IMR-90 (cell line): ENCODE measurements at regions not wholly inside any gene's neighbourhood (a gene's known extent, or its start where the extent isn't known, plus 50 kb on each side); places are given as distances from the start of the nearest gene placed in this dataset.

Experiments
- ATAC-seq: fragments of 200-7000 bp; cut with Tn5 transposase; 2 replicates; pipeline ENCODE4 v1.9.1; 2020; ENCODE audit warnings: low read depth, mild to moderate bottlenecking, moderate library complexity
- BruUV-seq: library from RNA; stranded (reverse); fragments of 400-500 nt; replicated peaks from 2 replicates; lab custom pipeline; 2021; lab: Mats Ljungman, UMichigan
- CTCF ChIA-PET: fragments of 300-600 bp; formaldehyde crosslinking; extraction: SDS; loops from one replicate; lab custom pipeline; 2021; ENCODE audit warnings: antibody characterized with exemption; lab: Yijun Ruan, JAX
- POLR2A ChIA-PET: fragments of 300-600 bp; sonication (Branson Sonifier 250); formaldehyde crosslinking; loops from one replicate; lab custom pipeline; 2022; ENCODE audit warnings: antibody characterized with exemption; ENCODE audit not compliant: unreplicated experiment; lab: Charles Lee
- DNase-seq: peaks from one replicate; pipeline ENCODE4 v3.0.0; 2013
- H2AFZ ChIP-seq: replicated peaks from 2 replicates; pipeline ENCODE3; 2013; ENCODE audit warnings: low read length, mild to moderate bottlenecking; ENCODE audit not compliant: poor library complexity
- H2AK5ac ChIP-seq: 2 replicates; pipeline ENCODE4 v1.6.1; 2013; ENCODE audit warnings: low read depth, low read length, inconsistent platforms
- H2AK9ac ChIP-seq: replicated peaks from 2 replicates; pipeline ENCODE3; 2013; ENCODE audit warnings: mild to moderate bottlenecking, low read depth, low read length, moderate library complexity; ENCODE audit not compliant: poor library complexity
- H2BK120ac ChIP-seq: 2 replicates; pipeline ENCODE4 v1.6.1; 2013; ENCODE audit warnings: low read depth, low read length, inconsistent platforms
- H2BK15ac ChIP-seq: 3 replicates; pipeline ENCODE4 v1.6.1; 2013; ENCODE audit warnings: low read depth, low read length, inconsistent platforms
- H2BK20ac ChIP-seq: 2 replicates; pipeline ENCODE4 v1.6.1; 2013; ENCODE audit warnings: low read depth, mild to moderate bottlenecking, inconsistent platforms, low read length, moderate library complexity
- H2BK5ac ChIP-seq: 2 replicates; pipeline ENCODE4 v1.6.1; 2013; ENCODE audit warnings: mild to moderate bottlenecking, low read depth, low read length, inconsistent platforms; ENCODE audit not compliant: poor library complexity, severe bottlenecking
- H3K14ac ChIP-seq: replicated peaks from 2 replicates; pipeline ENCODE4 v1.6.1; 2013; ENCODE audit warnings: low read depth, low read length, inconsistent platforms
- H3K18ac ChIP-seq: 2 replicates; pipeline ENCODE4 v1.6.1; 2013; ENCODE audit warnings: low read depth, low read length, control low read depth
- H3K23ac ChIP-seq: 2 replicates; pipeline ENCODE4 v1.6.1; 2013; ENCODE audit warnings: low read depth, low read length, inconsistent platforms
- H3K27ac ChIP-seq: 2 replicates; pipeline ENCODE4 v1.5.1; 2013; ENCODE audit warnings: mild to moderate bottlenecking, control low read depth, low read length; ENCODE audit not compliant: insufficient read depth
- H3K27me3 ChIP-seq: 2 replicates; pipeline ENCODE4 v1.6.1; 2013; ENCODE audit warnings: low read length; ENCODE audit not compliant: control insufficient read depth, insufficient read depth
- H3K36me3 ChIP-seq: 2 replicates; pipeline ENCODE4 v1.6.1; 2013; ENCODE audit warnings: low read length, mixed read lengths; ENCODE audit not compliant: control insufficient read depth, insufficient read depth
- H3K4ac ChIP-seq: 2 replicates; pipeline ENCODE4 v1.6.1; 2013; ENCODE audit warnings: low read depth, low read length, inconsistent platforms
- H3K4me1 ChIP-seq: 2 replicates; pipeline ENCODE4 v1.6.1; 2013; ENCODE audit warnings: low read length, mixed read lengths; ENCODE audit not compliant: control insufficient read depth, insufficient read depth
- H3K4me2 ChIP-seq: 2 replicates; pipeline ENCODE4 v1.6.1; 2013; ENCODE audit warnings: low read depth, mild to moderate bottlenecking, control low read depth, low read length, moderate library complexity
- H3K4me3 ChIP-seq: 2 replicates; pipeline ENCODE4 v1.5.1; 2013; ENCODE audit warnings: low read depth, mild to moderate bottlenecking, control low read depth, low read length, moderate library complexity; ENCODE audit not compliant: insufficient read depth
- H3K56ac ChIP-seq: 2 replicates; pipeline ENCODE4 v1.6.1; 2013; ENCODE audit warnings: low read length, inconsistent platforms; ENCODE audit not compliant: insufficient read depth; ENCODE audit errors: extremely low read depth
- H3K79me1 ChIP-seq, 2 experiments: 2 replicates each; pipeline ENCODE4 v1.6.1; 2013; ENCODE audit warnings: low read length in 2 of 2, inconsistent platforms in 1 of 2, low read depth in 1 of 2
- H3K9ac ChIP-seq: 2 replicates; pipeline ENCODE4 v1.6.1; 2013; ENCODE audit warnings: low read depth, low read length, control low read depth
- H3K9me1 ChIP-seq: 2 replicates; pipeline ENCODE4 v1.6.1; 2013; ENCODE audit warnings: low read length, inconsistent platforms; ENCODE audit not compliant: insufficient read depth
- H3K9me3 ChIP-seq: 2 replicates; pipeline ENCODE4 v1.6.1; 2013; ENCODE audit warnings: low read length; ENCODE audit not compliant: control insufficient read depth, insufficient read depth
- H4K20me1 ChIP-seq: 2 replicates; pipeline ENCODE4 v1.6.1; 2013; ENCODE audit warnings: low read length, inconsistent platforms; ENCODE audit not compliant: insufficient read depth
- H4K5ac ChIP-seq: 2 replicates; pipeline ENCODE4 v1.6.1; 2013; ENCODE audit warnings: mild to moderate bottlenecking, low read depth, low read length, control low read depth
- H4K8ac ChIP-seq, 2 experiments: 2 replicates each; pipeline ENCODE4 v1.6.1; 2013; ENCODE audit warnings: low read depth in 2 of 2, low read length in 2 of 2, control low read depth in 1 of 2, inconsistent platforms in 1 of 2
- H4K91ac ChIP-seq: 2 replicates; pipeline ENCODE4 v1.6.1; 2013; ENCODE audit warnings: low read depth, low read length, inconsistent platforms; ENCODE audit not compliant: insufficient read depth
- FOS ChIP-seq: fragments of 150-350 bp; IDR thresholded peaks from 2 replicates; pipeline ENCODE4 v1.6.1; 2016; ENCODE audit warnings: low read depth, low read length
- NFE2L2 ChIP-seq: fragments of 150-350 bp; IDR thresholded peaks from 2 replicates; pipeline ENCODE4 v1.6.1; 2016; ENCODE audit warnings: low read depth, mild to moderate bottlenecking, low read length
- WGBS, 2 experiments: methylation state at CpG; one replicate each; pipeline versions ENCODE4 v1.1.5 to v1.1.7; 2013; ENCODE audit warnings: missing lambda C conversion rate in 2 of 2; ENCODE audit not compliant: insufficient read length in 1 of 2; ENCODE audit errors: extremely low coverage in 2 of 2; 5-methylcytosine and 5-hydroxymethylcytosine counted together
- dilution Hi-C: fragments of 300-500 bp; cut with HindIII; formaldehyde crosslinking; loops from one replicate; pipeline ENCODE4 v1.14.3; 2018; ENCODE audit warnings: low sequenced_read_pairs; ENCODE audit not compliant: unreplicated experiment
- in situ Hi-C: fragments of 300-500 bp; cut with MboI; formaldehyde crosslinking; loops from 3 replicates; pipeline ENCODE4 v1.14.3; 2019; ENCODE audit warnings: low sequenced_read_pairs, inconsistent platforms, mixed read lengths
- intact Hi-C: fragments of 100-400 bp; cut with micrococcal nuclease; formaldehyde crosslinking; loops from 2 replicates; pipeline ENCODE4 v1.10.0; 2022

DNA sequence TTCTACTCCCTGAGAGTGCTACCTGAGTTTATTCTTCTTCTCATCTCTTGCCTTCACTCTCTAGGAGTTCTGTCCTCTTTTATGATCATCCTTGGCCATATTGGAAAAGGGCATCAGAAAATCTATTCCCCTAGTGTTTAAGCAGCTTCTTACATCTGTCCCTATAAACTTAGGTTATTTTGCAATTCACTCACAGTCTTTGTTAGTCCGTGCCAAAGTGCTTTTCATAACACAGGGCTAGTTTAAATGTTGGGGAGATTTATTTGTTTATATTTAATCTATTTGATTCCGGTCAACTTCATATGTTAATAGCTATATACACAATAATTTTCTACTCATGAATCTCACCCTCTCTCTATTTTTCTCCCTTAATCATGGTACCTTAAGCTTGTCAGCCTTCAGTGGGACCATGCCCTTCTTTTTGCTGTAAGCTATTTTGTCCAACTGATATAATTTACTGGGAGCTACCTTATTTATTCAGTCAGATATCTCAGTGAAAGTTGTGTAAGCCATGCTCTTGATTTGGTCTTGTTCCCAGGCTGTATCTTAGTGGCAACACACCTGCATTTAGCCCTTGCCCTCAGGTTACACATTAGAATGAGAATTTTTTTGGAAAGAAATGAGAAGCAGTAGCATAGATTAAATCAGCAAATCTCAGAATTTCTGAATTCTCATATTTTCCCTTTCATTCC lies 106.3 kb upstream of the SMYD2 start:
- no peaks in the 10 kb centered on the region for H3K79me1 ChIP-seq
- no peak overlapping the region for H3K4me2 ChIP-seq
- no peak overlapping the region for H4K91ac ChIP-seq
- H3K4me1 ChIP-seq, result no peaks in the 10 kb centered on the region
- no CpG with 5 or more reads among the region's 2 CpGs for WGBS, 2 experiments
- no peak overlapping the region for H3K4ac ChIP-seq
- H2AK9ac ChIP-seq, result no peak overlapping the region
- intact Hi-C loops (no loop called here), dilution Hi-C loops (no loop called here), in situ Hi-C loops (no loop called here)
- H3K9me1 ChIP-seq, result no peaks in the 10 kb centered on the region
- H3K23ac ChIP-seq, result no peak overlapping the region
- no peak overlapping the region for H2AK5ac ChIP-seq
- no peaks in the 10 kb centered on the region for H3K36me3 ChIP-seq
- H3K18ac ChIP-seq, result no peak overlapping the region
- H3K56ac ChIP-seq, result no peak overlapping the region
- BruUV-seq, result no TSS peak
- no peak overlapping the region for H4K8ac ChIP-seq
- H4K5ac ChIP-seq, result no peak overlapping the region
- H2BK15ac ChIP-seq, result no peak overlapping the region
- H3K27ac ChIP-seq, result no peak overlapping the region
- POLR2A ChIA-PET, result no interaction called here
- H3K4me3 ChIP-seq, result no peak overlapping the region
- no peak overlapping the region for H2BK20ac ChIP-seq
- no peak overlapping the region for H3K14ac ChIP-seq
- no peak for DNase-seq
- peaks cover 2% of the 10 kb centered on the region; the same call in 1 of the 2 replicates for H3K27me3 ChIP-seq
- CTCF ChIA-PET, result no interaction called here
- no peak for ATAC-seq
- H3K9ac ChIP-seq, result no peak overlapping the region
- no peaks in the 10 kb centered on the region for H4K20me1 ChIP-seq
- no peak for TF ChIP-seq NFE2L2
- TF ChIP-seq FOS, result no peak
- no peaks in the 10 kb centered on the region for H3K9me3 ChIP-seq
- no peak overlapping the region for H2BK5ac ChIP-seq
- no peak overlapping the region for H2BK120ac ChIP-seq
- H2AFZ ChIP-seq, result no peak overlapping the region
